SK-N-MC (cell line): ENCODE measurements at regions not wholly inside any gene's neighbourhood (a gene's known extent, or its start where the extent isn't known, plus 50 kb on each side); places are given as distances from the start of the nearest gene placed in this dataset.

Source experiments
- EZH2 ChIP-seq: fragments of 200-600 bp; sonication (generic); IDR thresholded peaks from one replicate; pipeline ENCODE4 v1.6.1; 2017; ENCODE audit warnings: antibody characterized with exemption
- POLR2AphosphoS5 ChIP-seq: IDR thresholded peaks from 2 replicates; pipeline ENCODE4 v1.6.1; 2012; ENCODE audit warnings: mild to moderate bottlenecking, low read depth, low read length, borderline replicate concordance

GRCh38 chr9:86486891-86487837 lies 133.0 kb upstream of the TUT7 start:
- TF ChIP-seq POLR2AphosphoS5 (no peak), EZH2 (no peak)
